PFSK-1 (cell line): ENCODE measurements at regions not wholly inside any gene's neighbourhood (a gene's known extent, or its start where the extent isn't known, plus 50 kb on each side); places are given as distances from the start of the nearest gene placed in this dataset.

Experiments
- FOXP2 ChIP-seq: optimal IDR thresholded peaks from 2 replicates; pipeline ENCODE3; 2011; ENCODE audit warnings: borderline replicate concordance, control low read depth, inconsistent platforms; ENCODE audit not compliant: insufficient read depth; ENCODE audit errors: extremely low read length, extremely low read depth
- POLR2AphosphoS5 ChIP-seq: IDR thresholded peaks from 2 replicates; pipeline ENCODE4 v1.6.1; 2012; ENCODE audit warnings: low read depth, mild to moderate bottlenecking, control low read depth, low read length, moderate library complexity
- SIN3A ChIP-seq: IDR thresholded peaks from 2 replicates; pipeline ENCODE4 v1.6.1; 2012; ENCODE audit warnings: mild to moderate bottlenecking, low read length, moderate library complexity, borderline replicate concordance; ENCODE audit not compliant: insufficient read depth
- TAF1 ChIP-seq: IDR thresholded peaks from 2 replicates; pipeline ENCODE4 v1.6.1; 2012; ENCODE audit warnings: low read length, control low read depth, borderline replicate concordance; ENCODE audit not compliant: insufficient read depth
- TF ChIP-seq, protein P1 (sequence below), 2 experiments: IDR thresholded peaks; 2 replicates each; pipeline versions ENCODE4 v1.6.1 to v1.8.0; 2011 to 2012; ENCODE audit warnings: low read depth in 2 of 2, low read length in 2 of 2, control low read depth in 1 of 2, inconsistent platforms in 1 of 2, mild to moderate bottlenecking in 1 of 2, moderate library complexity in 1 of 2; ENCODE audit not compliant: insufficient read depth in 1 of 2

DNA sequence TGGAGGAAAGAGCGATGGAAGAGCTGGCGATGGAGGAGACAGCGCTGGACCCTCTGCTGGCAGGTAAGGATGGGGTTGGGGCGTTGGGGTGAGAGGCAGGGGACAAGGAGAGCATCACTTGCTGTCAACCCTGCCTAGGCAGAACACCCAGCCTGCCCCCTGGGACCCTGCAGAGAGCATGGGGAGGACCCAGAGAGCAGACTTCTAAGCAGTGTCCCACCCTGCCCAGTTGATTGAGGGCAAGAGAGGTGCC is 111.6 kb upstream of the ANO1 start:
- TF ChIP-seq POLR2AphosphoS5 (no peak), TAF1 (no peak), SIN3A (no peak), FOXP2 (no peak)
- TF ChIP-seq, protein P1, sequence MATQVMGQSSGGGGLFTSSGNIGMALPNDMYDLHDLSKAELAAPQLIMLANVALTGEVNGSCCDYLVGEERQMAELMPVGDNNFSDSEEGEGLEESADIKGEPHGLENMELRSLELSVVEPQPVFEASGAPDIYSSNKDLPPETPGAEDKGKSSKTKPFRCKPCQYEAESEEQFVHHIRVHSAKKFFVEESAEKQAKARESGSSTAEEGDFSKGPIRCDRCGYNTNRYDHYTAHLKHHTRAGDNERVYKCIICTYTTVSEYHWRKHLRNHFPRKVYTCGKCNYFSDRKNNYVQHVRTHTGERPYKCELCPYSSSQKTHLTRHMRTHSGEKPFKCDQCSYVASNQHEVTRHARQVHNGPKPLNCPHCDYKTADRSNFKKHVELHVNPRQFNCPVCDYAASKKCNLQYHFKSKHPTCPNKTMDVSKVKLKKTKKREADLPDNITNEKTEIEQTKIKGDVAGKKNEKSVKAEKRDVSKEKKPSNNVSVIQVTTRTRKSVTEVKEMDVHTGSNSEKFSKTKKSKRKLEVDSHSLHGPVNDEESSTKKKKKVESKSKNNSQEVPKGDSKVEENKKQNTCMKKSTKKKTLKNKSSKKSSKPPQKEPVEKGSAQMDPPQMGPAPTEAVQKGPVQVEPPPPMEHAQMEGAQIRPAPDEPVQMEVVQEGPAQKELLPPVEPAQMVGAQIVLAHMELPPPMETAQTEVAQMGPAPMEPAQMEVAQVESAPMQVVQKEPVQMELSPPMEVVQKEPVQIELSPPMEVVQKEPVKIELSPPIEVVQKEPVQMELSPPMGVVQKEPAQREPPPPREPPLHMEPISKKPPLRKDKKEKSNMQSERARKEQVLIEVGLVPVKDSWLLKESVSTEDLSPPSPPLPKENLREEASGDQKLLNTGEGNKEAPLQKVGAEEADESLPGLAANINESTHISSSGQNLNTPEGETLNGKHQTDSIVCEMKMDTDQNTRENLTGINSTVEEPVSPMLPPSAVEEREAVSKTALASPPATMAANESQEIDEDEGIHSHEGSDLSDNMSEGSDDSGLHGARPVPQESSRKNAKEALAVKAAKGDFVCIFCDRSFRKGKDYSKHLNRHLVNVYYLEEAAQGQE (IDR thresholded peaks at IDR 0.05; ENCODE audit: insufficient read depth in 1 of 2, low read depth in 2 of 2, low read length in 2 of 2): no peak
